Endothelial cell of umbilical vein (primary cell): ENCODE measurements at regions not wholly inside any gene's neighbourhood (a gene's known extent, or its start where the extent isn't known, plus 50 kb on each side); places are given as distances from the start of the nearest gene placed in this dataset.

Experiments
- BruUV-seq: library from RNA; stranded (reverse); fragments of 400-500 nt; replicated peaks from 2 replicates; lab custom pipeline; 2021; lab: Mats Ljungman, UMichigan
- CTCF ChIA-PET: fragments of 300-600, 350-600 bp; sonication (Branson Sonifier 250); formaldehyde crosslinking; loops from one replicate; lab custom pipeline; 2021; ENCODE audit warnings: antibody characterized with exemption, inconsistent platforms; lab: Charles Lee
- POLR2A ChIA-PET: fragments of 300-600, 350-600 bp; sonication (Branson Sonifier 250); formaldehyde crosslinking; loops from one replicate; lab custom pipeline; 2021; ENCODE audit warnings: antibody characterized with exemption, inconsistent platforms; lab: Charles Lee
- DNase-seq: peaks from one replicate; pipeline ENCODE4 v3.0.0-alpha.2; 2011; ENCODE audit warnings: low read depth, low spot score
- FAIRE-seq: peaks from 2 replicates; lab custom pipeline; 2011; peaks lifted over from hg19 to GRCh38; lab: Jason Lieb, UNC
- H2AFZ ChIP-seq: 2 replicates; pipeline ENCODE4 v1.6.0; 2012; ENCODE audit warnings: low read depth, low read length, control low read depth, inconsistent platforms
- H3K27ac ChIP-seq: 2 replicates; pipeline ENCODE4 v1.5.1; 2011; ENCODE audit warnings: low read depth, mild to moderate bottlenecking, control low read depth, low read length, moderate library complexity; ENCODE audit not compliant: insufficient read depth
- H3K27me3 ChIP-seq, 2 experiments: 2 replicates each; pipeline versions ENCODE4 v1.6.0 to v1.6.1; 2011; ENCODE audit warnings: low read length in 2 of 2, mixed read lengths in 1 of 2; ENCODE audit not compliant: control insufficient read depth in 2 of 2, insufficient read depth in 2 of 2
- H3K36me3 ChIP-seq, 2 experiments: 2 replicates in 1 of 2; 3 replicates in 1 of 2; pipeline ENCODE4 v1.5.1; 2011; ENCODE audit warnings: low read length in 2 of 2, mild to moderate bottlenecking in 1 of 2, moderate library complexity in 1 of 2; ENCODE audit not compliant: control insufficient read depth in 2 of 2, insufficient read depth in 2 of 2; ENCODE audit errors: extremely low read depth in 1 of 2
- H3K4me1 ChIP-seq: 3 replicates; pipeline ENCODE4 v1.5.1; 2011; ENCODE audit warnings: mild to moderate bottlenecking, low read length; ENCODE audit not compliant: control insufficient read depth, insufficient read depth; ENCODE audit errors: extremely low read depth
- H3K4me2 ChIP-seq: 2 replicates; pipeline ENCODE4 v1.6.1; 2011; ENCODE audit warnings: low read length, control low read depth, mixed read lengths; ENCODE audit not compliant: insufficient read depth
- H3K4me3 ChIP-seq, 3 experiments: fragments of 200-600 bp in 1 of 3; sonication (generic), shearing (Covaris generic) in 1 of 3; replicated peaks in 1 of 3; 2 replicates each; pipeline ENCODE4 v1.5.1; 2011 to 2016; ENCODE audit warnings: control low read depth in 3 of 3, low read length in 3 of 3, mild to moderate bottlenecking in 2 of 3, inconsistent platforms in 1 of 3, low read depth in 1 of 3, moderate library complexity in 1 of 3; ENCODE audit not compliant: insufficient read depth in 1 of 3
- H3K79me2 ChIP-seq: 2 replicates; pipeline ENCODE4 v1.6.0; 2012; ENCODE audit warnings: low read length, inconsistent platforms; ENCODE audit not compliant: control insufficient read depth, insufficient read depth
- H3K9ac ChIP-seq: replicated peaks from 2 replicates; pipeline ENCODE3; 2011; ENCODE audit warnings: low read length, control low read depth; ENCODE audit not compliant: insufficient read depth; ENCODE audit errors: extremely low read depth
- H3K9me1 ChIP-seq: replicated peaks from 3 replicates; pipeline ENCODE4 v1.6.0; 2011; ENCODE audit warnings: mild to moderate bottlenecking, low read length; ENCODE audit not compliant: control insufficient read depth, insufficient read depth; ENCODE audit errors: extremely low read depth
- H3K9me3 ChIP-seq: replicated peaks from 2 replicates; pipeline ENCODE4 v1.5.1; 2012; ENCODE audit warnings: low read length, inconsistent platforms; ENCODE audit not compliant: control insufficient read depth, insufficient read depth
- H4K20me1 ChIP-seq: replicated peaks from 2 replicates; pipeline ENCODE3; 2011; ENCODE audit warnings: mild to moderate bottlenecking, low read length; ENCODE audit not compliant: control insufficient read depth, insufficient read depth; ENCODE audit errors: extremely low read depth
- CTCF ChIP-seq, 2 donors: IDR thresholded peaks; 1 replicate in 1 of 2; 2 replicates in 1 of 2; pipeline ENCODE4 v1.5.1; 2011; ENCODE audit warnings: low read length in 2 of 2, mild to moderate bottlenecking in 2 of 2, moderate library complexity in 2 of 2, control low read depth in 1 of 2, inconsistent platforms in 1 of 2, low read depth in 1 of 2; ENCODE audit not compliant: insufficient read depth in 1 of 2; ENCODE audit errors: extremely low read depth in 1 of 2
- EZH2 ChIP-seq: IDR thresholded peaks from 2 replicates; pipeline ENCODE4 v1.6.1; 2012; ENCODE audit warnings: borderline replicate concordance, low read depth, mild to moderate bottlenecking, moderate library complexity, low read length, inconsistent platforms; ENCODE audit not compliant: severe bottlenecking
- FOS ChIP-seq: IDR thresholded peaks from 2 replicates; pipeline ENCODE4 v1.6.1; 2011; ENCODE audit warnings: mild to moderate bottlenecking, low read length, moderate library complexity, borderline replicate concordance; ENCODE audit not compliant: insufficient read depth
- GATA2 ChIP-seq: IDR thresholded peaks from 2 replicates; pipeline ENCODE4 v1.7.0; 2011; ENCODE audit warnings: low read depth, mild to moderate bottlenecking, moderate library complexity, mixed read lengths, low read length; ENCODE audit not compliant: insufficient read length, insufficient read depth
- JUN ChIP-seq: IDR thresholded peaks from 2 replicates; pipeline ENCODE4 v1.6.1; 2011; ENCODE audit warnings: borderline replicate concordance, low read depth; ENCODE audit not compliant: insufficient read length, insufficient read depth
- MAX ChIP-seq: IDR thresholded peaks from 2 replicates; pipeline ENCODE4 v1.6.1; 2011; ENCODE audit not compliant: insufficient read depth, insufficient read length
- MYC ChIP-seq: IDR thresholded peaks from one replicate; pipeline ENCODE4 v1.6.1; 2011; ENCODE audit warnings: mild to moderate bottlenecking, low read depth, low read length
- POLR2A ChIP-seq: IDR thresholded peaks from 2 replicates; pipeline ENCODE4 v1.6.1; 2012; ENCODE audit warnings: low read depth, mild to moderate bottlenecking, control low read depth, low read length
- POLR2AphosphoS5 ChIP-seq: IDR thresholded peaks from 2 replicates; pipeline ENCODE4 v1.6.1; 2012; ENCODE audit warnings: low read depth, mild to moderate bottlenecking, control low read depth, low read length, moderate library complexity; ENCODE audit not compliant: insufficient read depth
- dilution Hi-C: fragments of 300-500 bp; cut with MboI; formaldehyde crosslinking; loops from one replicate; pipeline ENCODE4 v1.15.0; 2019; ENCODE audit warnings: low sequenced_read_pairs; ENCODE audit not compliant: extremely low pct_ligation_motif_present
- intact Hi-C: fragments of 100-400 bp; cut with micrococcal nuclease; formaldehyde crosslinking; loops from one replicate; pipeline ENCODE4 v1.10.0; 2022

GRCh38 chr18:22572341-22572740, 154.6 kb upstream of the CTAGE1 start:
- ChIA-PET CTCF (interaction anchor here (1.8 kb wide), 1 partner anchor 658 kb away, joined by 4 read pairs; no protein-coding TSS in a partner anchor), POLR2A (no interaction called here)
- H2AFZ ChIP-seq, result no peak overlapping the region
- H3K27ac ChIP-seq, result no peak overlapping the region
- TF ChIP-seq POLR2A (no peak), MAX (no peak), JUN (no peak), GATA2 (no peak), FOS (no peak), EZH2 (no peak), POLR2AphosphoS5 (no peak), CTCF (IDR thresholded peaks at IDR 0.05; ENCODE audit: extremely low read depth in 1 of 2, insufficient read depth in 1 of 2, low read depth in 1 of 2, low read length in 2 of 2) (no peak), MYC (no peak)
- intact Hi-C loops (no loop called here), dilution Hi-C loops (no loop called here)
- H3K27me3 ChIP-seq, result no peaks in the 10 kb centered on the region
- H4K20me1 ChIP-seq, result no peaks in the 10 kb centered on the region
- no peaks in the 10 kb centered on the region for H3K9me1 ChIP-seq
- no peak overlapping the region for H3K9ac ChIP-seq
- no peak for DNase-seq
- H3K4me1 ChIP-seq, result no peaks in the 10 kb centered on the region
- no peaks in the 10 kb centered on the region for H3K9me3 ChIP-seq
- H3K79me2 ChIP-seq, result no peaks in the 10 kb centered on the region
- no peak overlapping the region for H3K4me2 ChIP-seq
- no peak for FAIRE-seq
- H3K4me3 ChIP-seq, result no peak overlapping the region
- BruUV-seq, result no TSS peak
- no peaks in the 10 kb centered on the region for H3K36me3 ChIP-seq
